HG03175 (cell line): ENCODE measurements at regions not wholly inside any gene's neighbourhood (a gene's known extent, or its start where the extent isn't known, plus 50 kb on each side); places are given as distances from the start of the nearest gene placed in this dataset.
"Not testable (repeated sequence)": the region's sequence is repeated elsewhere in the genome, so short reads cannot be mapped to it uniquely, and the experiment has no call there.

Experiments
- ATAC-seq: cut with Tn5 transposase; IDR thresholded peaks from one replicate; pipeline ENCODE4 v1.9.1; 2021; ENCODE audit warnings: mild to moderate bottlenecking, moderate library complexity; ENCODE audit not compliant: unreplicated experiment

GRCh38 chr13:39803156-39803555 lies 147.7 kb downstream of the COG6 start:
- ATAC-seq = no peak

DNA sequence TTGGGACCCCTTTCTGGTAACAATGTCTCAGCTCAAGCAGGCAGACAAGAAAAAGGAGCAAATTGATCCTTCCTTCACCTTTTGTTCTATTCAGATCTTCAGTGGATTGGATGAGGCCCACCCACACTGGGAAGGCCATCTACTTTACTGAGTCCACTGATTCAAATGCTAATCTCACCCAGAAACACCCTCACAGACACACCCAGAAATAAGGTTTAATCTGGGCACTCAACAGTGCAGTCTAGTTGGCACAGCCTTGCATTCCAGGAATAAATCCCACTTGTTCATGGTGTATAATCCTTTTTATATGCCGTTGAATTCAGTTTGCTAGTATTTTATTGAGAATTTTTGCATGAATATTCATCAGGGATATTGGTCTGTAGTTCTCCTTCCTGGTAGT lies 148.4 kb downstream of the COG6 start:
- no peak for ATAC-seq

- ATAC-seq = no peak
Observed at GRCh38 chr13:39804332-39805210, 149.1 kb downstream of the COG6 start.

DNA sequence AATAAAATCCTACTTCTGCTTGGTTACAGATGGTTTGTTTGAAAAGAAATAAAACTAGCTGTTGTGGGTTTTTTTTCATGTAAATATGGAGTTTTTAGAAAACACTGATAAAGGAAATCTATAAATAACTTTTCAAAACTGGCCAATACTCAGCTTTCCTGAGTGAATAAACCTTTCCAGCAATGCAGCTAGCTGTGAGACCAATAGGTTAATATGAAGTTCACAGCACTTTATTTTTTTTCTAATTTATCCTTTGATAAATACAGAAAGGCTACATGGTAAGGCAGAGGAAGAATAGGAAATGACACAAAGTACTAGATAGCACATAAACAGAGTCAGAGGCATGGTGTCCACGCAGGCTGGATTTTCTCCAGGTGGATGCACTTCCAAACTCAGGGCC lies 154.0 kb downstream of the COG6 start:
- ATAC-seq = no peak

DNA sequence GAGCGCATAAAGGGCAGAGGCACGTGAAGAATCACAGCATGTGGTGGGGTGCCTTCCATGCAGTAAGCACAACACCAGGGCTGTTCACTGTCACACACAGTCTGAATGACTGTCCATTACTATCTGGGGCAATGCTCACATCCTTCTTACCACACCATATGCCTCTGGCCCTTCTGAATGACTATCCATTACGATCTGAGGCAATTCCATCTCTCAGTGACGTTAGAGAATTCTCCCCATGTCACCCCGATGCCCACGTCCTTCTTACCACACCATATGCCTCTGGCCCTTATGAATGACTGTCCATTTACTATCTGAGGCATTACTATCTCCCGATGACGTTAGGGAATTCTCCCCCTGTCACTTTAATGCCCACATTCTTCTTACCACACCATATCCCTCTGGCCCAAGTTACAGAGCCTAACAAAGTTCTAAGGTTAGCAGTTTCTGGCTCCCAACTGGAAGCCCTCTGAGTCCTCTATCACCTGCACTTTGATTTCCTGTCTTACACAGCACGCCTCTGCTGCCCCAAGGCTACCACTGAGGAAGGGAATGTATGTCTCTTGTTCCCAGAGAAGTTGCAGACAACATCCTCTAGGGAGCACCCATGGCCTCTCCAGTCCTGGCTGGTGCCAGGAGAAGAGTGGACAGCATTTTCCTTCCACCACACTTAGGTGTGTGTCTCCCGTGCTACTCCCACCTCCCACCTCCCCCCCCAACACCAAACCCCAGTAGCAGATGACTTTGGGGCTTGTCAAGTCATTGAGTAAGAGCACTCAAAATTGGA lies 154.8 kb downstream of the COG6 start:
- ATAC-seq = no peak

DNA sequence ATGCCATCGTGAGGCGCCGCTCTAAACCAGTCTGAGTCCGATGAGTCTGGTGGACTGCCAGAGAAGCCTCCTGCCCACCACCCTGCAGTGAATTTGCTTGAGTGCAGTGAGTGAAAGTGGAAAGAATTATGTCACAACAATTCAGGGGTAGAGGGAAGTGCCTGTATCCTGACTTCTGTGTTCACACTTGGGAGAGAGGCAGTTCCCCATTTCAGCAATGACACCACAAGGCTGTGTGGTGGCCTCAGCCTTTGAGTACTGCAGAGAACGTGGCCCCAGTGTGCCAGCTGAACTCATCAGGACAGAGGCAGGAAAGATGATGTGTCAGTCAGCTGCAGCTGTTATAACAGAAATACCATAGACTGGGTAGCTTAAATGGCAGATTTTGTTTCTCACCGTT lies 155.6 kb downstream of the COG6 start:
- no peak for ATAC-seq

DNA sequence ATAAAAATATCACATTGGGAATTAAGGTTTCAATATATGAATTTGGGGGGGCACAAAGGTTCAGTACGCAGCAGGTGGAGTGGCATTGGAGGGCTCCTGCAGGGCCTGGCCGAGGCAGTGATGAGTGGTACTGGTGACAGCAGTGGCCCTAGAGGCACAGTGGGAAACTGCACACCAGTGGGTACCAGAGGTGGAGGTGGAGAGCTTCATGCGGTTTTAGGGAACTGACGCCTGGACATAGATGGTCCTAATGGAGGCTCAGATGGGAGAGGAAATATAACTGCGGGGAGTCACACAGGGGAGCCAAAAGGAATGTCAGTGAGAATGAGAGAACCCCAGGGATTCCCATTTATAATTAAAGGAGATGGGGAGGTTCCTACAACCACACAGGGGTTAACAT lies 156.2 kb downstream of the COG6 start:
- ATAC-seq = no peak

DNA sequence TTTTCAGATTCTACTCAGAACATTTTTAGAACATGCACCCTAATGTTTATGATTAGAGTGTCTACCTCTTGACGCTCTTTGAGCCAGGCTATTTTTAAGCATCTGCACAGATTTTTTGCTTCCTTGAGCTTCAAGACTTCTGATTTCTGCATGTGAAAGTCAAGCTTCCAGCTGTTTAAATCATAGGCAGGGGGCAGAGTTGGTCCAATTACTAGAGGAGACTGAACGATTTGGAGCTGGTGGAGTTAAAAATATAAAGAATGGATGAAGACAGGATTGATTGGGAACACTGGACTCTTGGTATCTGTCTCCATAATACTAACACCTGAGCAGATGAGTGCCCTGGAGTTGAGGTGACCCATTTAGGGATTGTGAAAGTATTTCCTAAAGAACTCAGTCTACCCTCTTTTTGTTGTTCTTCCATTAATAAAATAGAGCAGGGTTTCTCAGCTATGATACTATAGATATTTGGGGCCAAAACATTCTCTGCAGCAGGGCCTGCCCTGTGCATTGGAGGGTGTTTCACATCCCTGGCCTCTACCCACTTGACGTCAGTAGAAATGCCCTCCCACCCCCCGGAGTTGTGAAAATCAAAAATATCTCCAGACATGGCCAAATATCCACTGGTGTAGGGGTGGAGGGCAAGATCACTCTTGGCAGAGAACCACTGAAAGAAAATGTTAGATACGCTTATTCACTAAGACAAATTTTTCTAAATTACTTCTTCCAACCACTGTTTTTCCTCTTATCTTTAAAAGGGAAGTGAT lies 160.1 kb downstream of the COG6 start:
- no peak for ATAC-seq

DNA sequence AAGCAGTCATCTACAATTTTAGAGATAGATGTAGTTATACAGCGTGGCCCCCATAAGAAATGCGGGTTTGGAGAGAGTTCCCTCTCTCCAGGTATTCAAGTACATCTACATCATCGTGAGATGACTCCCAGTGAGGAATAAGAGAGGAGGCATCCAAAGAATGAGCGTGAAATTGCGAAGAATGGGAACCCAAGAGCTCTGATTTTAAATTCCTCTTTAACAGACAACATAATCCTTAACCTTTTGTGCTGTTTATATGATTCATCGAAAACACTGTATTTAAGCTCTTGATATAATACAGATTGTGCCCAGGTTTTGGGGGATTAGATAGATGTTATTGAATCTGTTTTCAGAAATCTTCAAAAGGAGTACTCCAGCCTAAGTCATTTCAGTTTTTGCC lies 161.5 kb downstream of the COG6 start:
- no peak for ATAC-seq

- no peak for ATAC-seq
Observed at GRCh38 chr13:39818953-39819352, 163.5 kb downstream of the COG6 start.

DNA sequence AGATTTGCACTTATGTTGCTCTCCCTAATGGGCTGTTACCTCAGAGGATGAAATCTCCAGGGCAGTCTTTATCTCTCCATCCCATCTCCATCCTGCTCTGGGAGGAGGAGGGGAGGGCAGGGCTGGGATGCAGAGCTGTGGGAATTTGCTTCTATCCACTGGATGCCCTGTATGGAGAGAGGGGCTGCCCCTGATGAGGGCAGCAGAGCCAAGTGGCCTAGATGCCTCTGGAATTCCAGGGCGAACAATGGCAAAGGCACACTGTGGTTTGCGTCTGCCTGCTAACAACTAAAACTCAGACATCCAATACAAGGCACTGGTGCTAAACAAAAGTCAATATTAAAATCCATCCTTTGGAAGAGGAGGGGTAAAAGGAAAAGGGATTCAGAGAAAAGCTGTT lies 165.1 kb downstream of the COG6 start:
- no peak for ATAC-seq

GRCh38 chr13:39821977-39822376 lies 166.5 kb downstream of the COG6 start:
- no peak for ATAC-seq

GRCh38 chr13:39822437-39822836 lies 167.0 kb downstream of the COG6 start:
- no peak for ATAC-seq

DNA sequence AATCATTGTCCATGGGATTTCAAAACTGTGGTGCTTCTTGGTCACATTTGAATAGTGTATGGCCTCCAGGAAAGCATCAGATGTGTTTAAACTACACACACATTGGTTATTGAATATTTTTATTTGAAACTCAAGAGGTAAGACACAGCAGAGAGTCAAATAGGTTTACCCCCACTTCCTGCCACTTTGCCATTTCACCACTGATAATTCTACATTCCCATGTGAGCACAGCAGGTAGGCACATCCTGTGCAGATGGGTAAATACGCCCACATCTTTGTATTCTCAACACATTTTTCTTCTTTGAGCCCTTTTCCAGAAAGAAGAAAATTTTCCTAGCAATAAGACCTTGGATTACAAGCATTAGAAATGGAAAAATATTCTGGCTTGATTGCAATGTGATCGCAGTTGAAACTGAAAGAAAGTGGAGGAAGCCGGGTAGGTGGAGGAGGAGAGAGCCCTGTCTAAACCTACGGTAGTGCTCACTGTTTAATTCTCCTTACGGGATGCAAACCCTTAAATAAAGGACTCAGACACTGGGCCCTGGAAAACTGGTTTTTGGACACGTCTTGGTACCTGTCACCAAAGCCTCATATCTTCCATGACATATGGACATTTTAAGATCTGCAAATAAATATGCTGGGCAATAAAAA lies 167.7 kb downstream of the COG6 start:
- ATAC-seq = no peak

GRCh38 chr13:39825886-39826285 lies 170.4 kb downstream of the COG6 start:
- ATAC-seq = no peak

GRCh38 chr13:39835253-39835652 lies 179.8 kb downstream of the COG6 start:
- no peak for ATAC-seq

DNA sequence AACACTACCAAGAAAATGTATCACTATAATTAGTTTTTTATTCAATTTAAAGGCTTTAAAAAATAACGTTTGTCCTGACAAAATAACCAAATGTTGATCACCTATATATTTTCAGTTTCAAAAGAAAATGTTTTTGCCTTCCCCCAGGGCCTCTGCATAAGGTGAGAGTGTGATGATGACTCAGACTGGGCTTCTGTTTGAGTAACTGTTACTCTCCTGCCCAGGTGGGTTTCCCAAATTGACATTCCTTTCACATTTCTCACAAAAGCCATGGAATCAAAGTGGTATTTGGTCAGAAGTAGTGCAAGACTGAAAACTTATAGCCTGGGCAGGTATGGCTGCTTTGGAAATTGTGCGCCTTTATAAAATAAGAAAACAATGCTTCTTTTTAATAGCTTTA lies 180.6 kb downstream of the COG6 start:
- no peak for ATAC-seq

GRCh38 chr13:39837866-39838265 lies 182.4 kb downstream of the COG6 start:
- ATAC-seq = not testable (repeated sequence)

DNA sequence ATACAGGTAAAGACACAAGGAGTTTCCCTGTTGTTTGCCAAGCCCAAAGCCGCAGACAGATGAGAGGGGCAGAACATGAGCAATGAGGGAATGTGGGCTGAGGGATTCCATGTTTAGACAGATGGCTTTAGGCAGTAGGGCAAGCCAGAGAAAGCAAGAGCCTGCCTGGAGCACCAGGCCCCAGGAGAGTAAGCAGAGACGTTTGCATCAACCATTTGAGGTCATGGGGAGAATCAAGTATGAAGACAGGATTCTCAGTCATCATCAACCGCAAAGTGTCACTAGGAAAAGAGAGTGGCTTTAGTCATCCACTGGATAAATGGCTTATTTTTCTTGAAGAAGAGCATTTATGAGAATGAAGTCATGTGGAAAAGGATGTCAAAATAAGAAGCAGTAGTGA lies 184.7 kb downstream of the COG6 start:
- no peak for ATAC-seq

DNA sequence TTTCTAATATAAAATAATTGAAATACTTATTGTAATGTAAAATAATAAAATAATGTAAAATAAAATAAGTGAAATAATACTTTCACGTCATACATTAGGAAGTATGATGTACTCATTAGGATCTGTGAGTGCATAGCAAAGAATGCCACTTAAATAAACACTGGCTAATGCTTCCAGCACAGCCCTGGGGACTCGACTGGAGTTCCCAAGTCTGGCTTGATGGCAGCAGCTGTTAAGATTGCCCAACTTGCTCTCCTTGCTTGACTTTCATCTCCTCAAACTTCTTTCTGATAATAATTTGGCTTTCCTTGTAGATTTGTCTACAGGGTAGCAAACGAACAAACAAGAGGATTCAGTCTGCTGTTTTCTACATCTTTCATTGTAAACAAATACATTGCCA lies 191.9 kb downstream of the COG6 start:
- no peak for ATAC-seq

GRCh38 chr13:39855236-39855635 lies 199.8 kb downstream of the COG6 start:
- ATAC-seq = no peak
